Endothelial cell of umbilical vein (primary cell): ENCODE measurements at regions not wholly inside any gene's neighbourhood (a gene's known extent, or its start where the extent isn't known, plus 50 kb on each side); places are given as distances from the start of the nearest gene placed in this dataset.

Experiments used
- EZH2 ChIP-seq: IDR thresholded peaks from 2 replicates; pipeline ENCODE4 v1.6.1; 2012; ENCODE audit warnings: borderline replicate concordance, low read depth, mild to moderate bottlenecking, moderate library complexity, low read length, inconsistent platforms; ENCODE audit not compliant: severe bottlenecking
- FOS ChIP-seq: IDR thresholded peaks from 2 replicates; pipeline ENCODE4 v1.6.1; 2011; ENCODE audit warnings: mild to moderate bottlenecking, low read length, moderate library complexity, borderline replicate concordance; ENCODE audit not compliant: insufficient read depth
- GATA2 ChIP-seq: IDR thresholded peaks from 2 replicates; pipeline ENCODE4 v1.7.0; 2011; ENCODE audit warnings: low read depth, mild to moderate bottlenecking, moderate library complexity, mixed read lengths, low read length; ENCODE audit not compliant: insufficient read length, insufficient read depth
- JUN ChIP-seq: IDR thresholded peaks from 2 replicates; pipeline ENCODE4 v1.6.1; 2011; ENCODE audit warnings: borderline replicate concordance, low read depth; ENCODE audit not compliant: insufficient read length, insufficient read depth
- MYC ChIP-seq: IDR thresholded peaks from one replicate; pipeline ENCODE4 v1.6.1; 2011; ENCODE audit warnings: mild to moderate bottlenecking, low read depth, low read length
- POLR2A ChIP-seq: IDR thresholded peaks from 2 replicates; pipeline ENCODE4 v1.6.1; 2012; ENCODE audit warnings: low read depth, mild to moderate bottlenecking, control low read depth, low read length
- POLR2AphosphoS5 ChIP-seq: IDR thresholded peaks from 2 replicates; pipeline ENCODE4 v1.6.1; 2012; ENCODE audit warnings: low read depth, mild to moderate bottlenecking, control low read depth, low read length, moderate library complexity; ENCODE audit not compliant: insufficient read depth
- TF ChIP-seq, protein P1 (sequence below), 2 donors: IDR thresholded peaks; 1 replicate in 1 of 2; 2 replicates in 1 of 2; pipeline ENCODE4 v1.5.1; 2011; ENCODE audit warnings: low read length in 2 of 2, mild to moderate bottlenecking in 2 of 2, moderate library complexity in 2 of 2, control low read depth in 1 of 2, inconsistent platforms in 1 of 2, low read depth in 1 of 2; ENCODE audit not compliant: insufficient read depth in 1 of 2; ENCODE audit errors: extremely low read depth in 1 of 2
- TF ChIP-seq, protein P2 (sequence below): IDR thresholded peaks from 2 replicates; pipeline ENCODE4 v1.6.1; 2011; ENCODE audit not compliant: insufficient read depth, insufficient read length

DNA sequence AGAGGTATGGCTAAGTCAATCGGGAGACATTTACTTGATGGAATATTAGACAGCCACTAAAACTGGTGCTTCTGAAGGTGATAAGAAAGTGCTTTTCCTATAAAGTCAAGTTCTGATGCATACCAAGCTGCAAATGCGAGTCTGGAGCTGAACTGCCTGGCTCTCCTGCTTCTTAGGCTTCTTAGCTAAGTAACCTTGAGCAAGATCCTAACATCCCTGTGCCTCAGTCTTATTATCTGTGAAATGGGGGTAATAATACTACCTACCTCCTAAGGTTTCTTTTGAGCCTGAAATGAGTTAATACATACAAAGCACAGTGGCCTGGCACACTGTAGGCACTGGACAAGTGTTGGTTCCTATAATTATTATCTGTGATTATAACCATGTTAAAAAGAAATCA, 64.5 kb downstream of the ZIC5 start:
- TF ChIP-seq, protein P1, sequence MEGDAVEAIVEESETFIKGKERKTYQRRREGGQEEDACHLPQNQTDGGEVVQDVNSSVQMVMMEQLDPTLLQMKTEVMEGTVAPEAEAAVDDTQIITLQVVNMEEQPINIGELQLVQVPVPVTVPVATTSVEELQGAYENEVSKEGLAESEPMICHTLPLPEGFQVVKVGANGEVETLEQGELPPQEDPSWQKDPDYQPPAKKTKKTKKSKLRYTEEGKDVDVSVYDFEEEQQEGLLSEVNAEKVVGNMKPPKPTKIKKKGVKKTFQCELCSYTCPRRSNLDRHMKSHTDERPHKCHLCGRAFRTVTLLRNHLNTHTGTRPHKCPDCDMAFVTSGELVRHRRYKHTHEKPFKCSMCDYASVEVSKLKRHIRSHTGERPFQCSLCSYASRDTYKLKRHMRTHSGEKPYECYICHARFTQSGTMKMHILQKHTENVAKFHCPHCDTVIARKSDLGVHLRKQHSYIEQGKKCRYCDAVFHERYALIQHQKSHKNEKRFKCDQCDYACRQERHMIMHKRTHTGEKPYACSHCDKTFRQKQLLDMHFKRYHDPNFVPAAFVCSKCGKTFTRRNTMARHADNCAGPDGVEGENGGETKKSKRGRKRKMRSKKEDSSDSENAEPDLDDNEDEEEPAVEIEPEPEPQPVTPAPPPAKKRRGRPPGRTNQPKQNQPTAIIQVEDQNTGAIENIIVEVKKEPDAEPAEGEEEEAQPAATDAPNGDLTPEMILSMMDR (IDR thresholded peaks at IDR 0.05; ENCODE audit: extremely low read depth in 1 of 2, insufficient read depth in 1 of 2, low read depth in 1 of 2, low read length in 2 of 2), result no peak
- TF ChIP-seq POLR2AphosphoS5 (no peak), POLR2A (no peak), EZH2 (no peak), FOS (no peak), MYC (no peak), GATA2 (no peak), JUN (no peak)
- TF ChIP-seq, protein P2, sequence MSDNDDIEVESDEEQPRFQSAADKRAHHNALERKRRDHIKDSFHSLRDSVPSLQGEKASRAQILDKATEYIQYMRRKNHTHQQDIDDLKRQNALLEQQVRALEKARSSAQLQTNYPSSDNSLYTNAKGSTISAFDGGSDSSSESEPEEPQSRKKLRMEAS, result no peak
